ENCODE measurements at regions not wholly inside any gene's neighbourhood (a gene's known extent, or its start where the extent isn't known, plus 50 kb on each side); places are given as distances from the start of the nearest gene placed in this dataset.
A peak's percentile ranks its signal among the peaks of the same experiment; 100 is the strongest.

DNA sequence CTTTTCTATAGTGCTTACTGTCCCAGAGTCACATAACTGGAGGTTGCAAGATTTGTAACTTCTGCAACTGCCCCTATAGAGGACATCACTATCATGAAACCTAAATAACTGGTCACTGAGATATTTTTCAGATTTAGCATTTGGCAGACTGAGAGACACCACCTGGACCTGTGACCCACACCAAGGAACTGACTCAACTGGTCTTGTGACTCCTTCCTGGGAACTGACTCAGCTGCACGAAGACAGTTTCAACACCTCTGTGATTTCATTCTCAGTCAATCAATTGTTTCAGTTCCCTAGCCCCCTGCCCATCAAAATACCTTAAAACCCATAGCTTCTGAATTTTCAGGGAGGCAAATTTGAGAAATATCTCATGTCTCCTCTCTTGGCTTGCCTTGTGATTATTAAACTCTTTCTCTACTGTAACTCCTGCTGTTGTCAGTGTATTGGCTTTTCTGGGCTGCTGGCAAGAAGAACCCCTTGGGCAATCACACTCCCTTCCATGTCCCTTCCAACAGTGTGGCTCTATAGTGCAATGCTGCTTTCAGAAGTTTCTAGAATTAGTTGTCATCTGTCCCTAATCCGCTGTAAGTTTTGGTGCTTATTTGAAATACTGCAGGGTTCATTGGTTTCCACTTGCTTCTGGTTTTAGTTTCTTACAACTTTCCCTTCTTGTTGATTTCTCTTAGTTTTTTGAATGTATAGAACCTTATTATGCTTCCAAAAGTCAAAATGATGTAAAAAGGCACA, 127.8 kb upstream of the ADCY1 start:
- H3K4me2 ChIP-seq (ENCODE audit: extremely low read depth, insufficient read depth, low read length) = no peak overlapping the region
- H3K27me3 ChIP-seq (ENCODE audit: control insufficient read depth, insufficient read depth, low read length) = no peaks in the 10 kb centered on the region
- no peak overlapping the region for H3K27ac ChIP-seq (ENCODE audit: insufficient read depth, low read length)
- no peaks in the 10 kb centered on the region for H3K36me3 ChIP-seq (ENCODE audit: control insufficient read depth, insufficient read depth, low read length)
- no peaks in the 10 kb centered on the region for H3K9me3 ChIP-seq (ENCODE audit: control insufficient read depth, insufficient read depth, low read depth, low read length)
- no peaks in the 10 kb centered on the region for H3K79me2 ChIP-seq (ENCODE audit: control insufficient read depth, insufficient read depth, low read length)
- H3K4me1 ChIP-seq (ENCODE audit: control insufficient read depth, extremely low read depth, insufficient read depth, low read length) = no peaks in the 10 kb centered on the region
- DNase-seq (ENCODE audit: low read depth in 2 of 2) = peak; percentile 12 to 54
- TF ChIP-seq, protein P1, sequence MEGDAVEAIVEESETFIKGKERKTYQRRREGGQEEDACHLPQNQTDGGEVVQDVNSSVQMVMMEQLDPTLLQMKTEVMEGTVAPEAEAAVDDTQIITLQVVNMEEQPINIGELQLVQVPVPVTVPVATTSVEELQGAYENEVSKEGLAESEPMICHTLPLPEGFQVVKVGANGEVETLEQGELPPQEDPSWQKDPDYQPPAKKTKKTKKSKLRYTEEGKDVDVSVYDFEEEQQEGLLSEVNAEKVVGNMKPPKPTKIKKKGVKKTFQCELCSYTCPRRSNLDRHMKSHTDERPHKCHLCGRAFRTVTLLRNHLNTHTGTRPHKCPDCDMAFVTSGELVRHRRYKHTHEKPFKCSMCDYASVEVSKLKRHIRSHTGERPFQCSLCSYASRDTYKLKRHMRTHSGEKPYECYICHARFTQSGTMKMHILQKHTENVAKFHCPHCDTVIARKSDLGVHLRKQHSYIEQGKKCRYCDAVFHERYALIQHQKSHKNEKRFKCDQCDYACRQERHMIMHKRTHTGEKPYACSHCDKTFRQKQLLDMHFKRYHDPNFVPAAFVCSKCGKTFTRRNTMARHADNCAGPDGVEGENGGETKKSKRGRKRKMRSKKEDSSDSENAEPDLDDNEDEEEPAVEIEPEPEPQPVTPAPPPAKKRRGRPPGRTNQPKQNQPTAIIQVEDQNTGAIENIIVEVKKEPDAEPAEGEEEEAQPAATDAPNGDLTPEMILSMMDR (conservative IDR thresholded peaks at IDR 0.05 in 1 of 2, IDR thresholded peaks at IDR 0.05 in 1 of 2; ENCODE audit: low read depth in 1 of 2, low read length in 2 of 2) = no peak
- TF ChIP-seq EZH2 (IDR thresholded peaks at IDR 0.05; ENCODE audit: low read length, missing control alignments) = no peak
- H3K4me3 ChIP-seq (replicated peaks in 1 of 4; ENCODE audit: control extremely low read depth in 1 of 4, insufficient read depth in 1 of 4, low read depth in 3 of 4, low read length in 4 of 4) = no peak overlapping the region
- H2AFZ ChIP-seq (ENCODE audit: low read length) = no peak overlapping the region
- H3K9ac ChIP-seq (ENCODE audit: insufficient read depth, low read length) = no peak overlapping the region
- no peaks in the 10 kb centered on the region for H4K20me1 ChIP-seq (ENCODE audit: control insufficient read depth, extremely low read depth, insufficient read depth, low read length)

DNA sequence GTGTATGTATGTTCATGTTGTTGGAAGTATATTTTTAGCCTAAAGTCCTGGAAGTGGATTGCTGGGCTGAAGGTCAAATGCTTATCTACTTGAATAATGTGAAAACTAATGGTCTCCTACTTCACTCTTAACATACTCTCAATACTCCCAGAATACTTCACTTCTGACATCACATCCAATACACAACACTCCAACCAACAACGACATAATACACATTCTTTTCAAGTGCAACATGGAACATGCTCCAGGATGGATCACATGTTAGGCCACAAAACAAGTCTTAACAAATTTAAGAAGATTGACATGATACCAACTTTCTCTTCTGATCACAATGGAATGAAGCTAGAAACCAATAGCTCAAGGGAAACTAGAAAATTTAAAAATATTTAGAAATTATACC, 126.9 kb upstream of the ADCY1 start:
- Histone ChIP-seq H3K4me2 (ENCODE audit: extremely low read depth, insufficient read depth, low read length) (no peak overlapping the region), H3K27me3 (ENCODE audit: control insufficient read depth, insufficient read depth, low read length) (no peaks in the 10 kb centered on the region), H3K9ac (ENCODE audit: insufficient read depth, low read length) (no peak overlapping the region), H3K4me1 (ENCODE audit: control insufficient read depth, extremely low read depth, insufficient read depth, low read length) (no peaks in the 10 kb centered on the region), H3K79me2 (ENCODE audit: control insufficient read depth, insufficient read depth, low read length) (no peaks in the 10 kb centered on the region), H3K9me3 (ENCODE audit: control insufficient read depth, insufficient read depth, low read depth, low read length) (no peaks in the 10 kb centered on the region), H3K36me3 (ENCODE audit: control insufficient read depth, insufficient read depth, low read length) (no peaks in the 10 kb centered on the region), H3K4me3 (replicated peaks in 1 of 4; ENCODE audit: control extremely low read depth in 1 of 4, insufficient read depth in 1 of 4, low read depth in 3 of 4, low read length in 4 of 4) (no peak overlapping the region), H4K20me1 (ENCODE audit: control insufficient read depth, extremely low read depth, insufficient read depth, low read length) (no peaks in the 10 kb centered on the region), H3K27ac (ENCODE audit: insufficient read depth, low read length) (no peak overlapping the region), H2AFZ (ENCODE audit: low read length) (no peak overlapping the region)
- no peak for TF ChIP-seq EZH2 (IDR thresholded peaks at IDR 0.05; ENCODE audit: low read length, missing control alignments)
- TF ChIP-seq, protein P1 (conservative IDR thresholded peaks at IDR 0.05 in 1 of 2, IDR thresholded peaks at IDR 0.05 in 1 of 2; ENCODE audit: low read depth in 1 of 2, low read length in 2 of 2) = no peak
- peak in 1 of 2 donors; percentile 25 for DNase-seq (ENCODE audit: low read depth in 2 of 2)

DNA sequence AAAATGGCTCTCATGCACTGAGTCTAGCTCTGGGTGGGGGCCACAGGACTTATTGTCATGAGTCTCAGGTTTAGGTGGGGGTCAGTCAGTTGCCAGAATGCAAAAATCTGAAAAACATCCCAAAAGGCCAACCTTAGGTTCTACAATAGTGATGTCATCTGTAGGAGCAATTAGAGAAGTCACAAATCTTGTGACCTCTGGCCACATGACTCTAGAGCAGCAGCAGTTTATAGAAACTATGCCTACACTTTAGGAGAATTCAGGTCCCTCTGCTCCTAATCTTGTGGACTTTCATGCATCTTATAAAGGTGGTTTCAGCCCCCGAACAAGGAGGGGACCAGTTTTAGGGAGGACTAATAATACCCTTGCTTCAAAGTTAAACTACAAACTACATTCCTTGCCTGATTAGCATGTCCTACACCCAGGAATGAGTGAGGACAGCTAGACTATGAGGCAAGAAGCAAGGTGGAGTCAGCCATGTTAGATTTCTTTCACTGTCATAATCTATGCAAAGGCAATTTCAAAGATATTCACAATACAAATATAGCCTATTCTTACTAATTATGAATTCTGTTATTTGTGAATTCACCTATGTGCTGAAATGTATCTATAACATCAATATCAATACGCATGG, 123.5 kb upstream of the ADCY1 start:
- H3K27me3 ChIP-seq (ENCODE audit: control insufficient read depth, insufficient read depth, low read length) = no peaks in the 10 kb centered on the region
- H3K9ac ChIP-seq (ENCODE audit: insufficient read depth, low read length) = no peak overlapping the region
- no peak overlapping the region for H2AFZ ChIP-seq (ENCODE audit: low read length)
- no peak overlapping the region for H3K4me3 ChIP-seq (replicated peaks in 1 of 4; ENCODE audit: control extremely low read depth in 1 of 4, insufficient read depth in 1 of 4, low read depth in 3 of 4, low read length in 4 of 4)
- H4K20me1 ChIP-seq (ENCODE audit: control insufficient read depth, extremely low read depth, insufficient read depth, low read length) = no peaks in the 10 kb centered on the region
- no peak overlapping the region for H3K27ac ChIP-seq (ENCODE audit: insufficient read depth, low read length)
- no peaks in the 10 kb centered on the region for H3K9me3 ChIP-seq (ENCODE audit: control insufficient read depth, insufficient read depth, low read depth, low read length)
- no peak overlapping the region for H3K4me2 ChIP-seq (ENCODE audit: extremely low read depth, insufficient read depth, low read length)
- H3K36me3 ChIP-seq (ENCODE audit: control insufficient read depth, insufficient read depth, low read length) = no peaks in the 10 kb centered on the region
- no peaks in the 10 kb centered on the region for H3K4me1 ChIP-seq (ENCODE audit: control insufficient read depth, extremely low read depth, insufficient read depth, low read length)
- no peaks in the 10 kb centered on the region for H3K79me2 ChIP-seq (ENCODE audit: control insufficient read depth, insufficient read depth, low read length)
- no peak for TF ChIP-seq EZH2 (IDR thresholded peaks at IDR 0.05; ENCODE audit: low read length, missing control alignments)
- TF ChIP-seq, protein P1 (conservative IDR thresholded peaks at IDR 0.05 in 1 of 2, IDR thresholded peaks at IDR 0.05 in 1 of 2; ENCODE audit: low read depth in 1 of 2, low read length in 2 of 2) = no peak
- DNase-seq (ENCODE audit: low read depth in 2 of 2) = no peak

Measured in fibroblast of lung (primary cell).